HCT116 (cell line): ENCODE measurements at regions not wholly inside any gene's neighbourhood (a gene's known extent, or its start where the extent isn't known, plus 50 kb on each side); places are given as distances from the start of the nearest gene placed in this dataset.

Experiments used
- ATAC-seq: fragments of 200-7000 bp; cut with Tn5 transposase; 2 replicates; pipeline ENCODE4 v1.9.1; 2020; ENCODE audit warnings: mild to moderate bottlenecking, moderate library complexity
- BruUV-seq: library from RNA; stranded (reverse); fragments of 400-500 nt; replicated peaks from 2 replicates; lab custom pipeline; 2021; lab: Mats Ljungman, UMichigan
- CTCF ChIA-PET: fragments of 300-600 bp; sonication (Branson Sonifier 250); formaldehyde crosslinking; loops from one replicate; lab custom pipeline; 2021; ENCODE audit warnings: antibody characterized with exemption; lab: Charles Lee
- POLR2A ChIA-PET: fragments of 300-600, 350-600 bp; sonication (Branson Sonifier 250); formaldehyde crosslinking; loops from one replicate; lab custom pipeline; 2021; ENCODE audit warnings: antibody characterized with exemption; lab: Charles Lee
- RAD21 ChIA-PET, 2 experiments: fragments of 300-600 bp; sonication (Branson Sonifier 250); formaldehyde crosslinking; loops; one replicate each; lab custom pipeline; 2023; ENCODE audit warnings: low total read pairs in 2 of 2; ENCODE audit not compliant: uncharacterized antibody in 2 of 2, unreplicated experiment in 2 of 2, low non-redundant PET in 1 of 2; lab: Charles Lee
- DNase-seq: peaks from one replicate; pipeline ENCODE4 v3.0.0-alpha.2; 2010; ENCODE audit warnings: low read depth, low spot score
- H2AFZ ChIP-seq: fragments of 200-600 bp; shearing (Covaris generic), sonication (generic); 2 replicates; pipeline ENCODE4 v1.6.1; 2017; ENCODE audit warnings: low read depth, mixed run types, mixed read lengths, antibody characterized with exemption, low read length; ENCODE audit not compliant: poor library complexity, severe bottlenecking
- H3K27ac ChIP-seq: 2 replicates; pipeline ENCODE4 v1.5.1; 2012; ENCODE audit warnings: low read depth, low read length
- H3K27me3 ChIP-seq: fragments of 200-600 bp; sonication (generic); 2 replicates; pipeline ENCODE4 v1.6.1; 2016; ENCODE audit warnings: mixed run types, low read length, mixed read lengths; ENCODE audit not compliant: insufficient read depth
- H3K36me3 ChIP-seq, 2 experiments: fragments of 200-500 bp in 1 of 2; fragments of 200-600 bp in 1 of 2; sonication (Bioruptor generic) in 1 of 2; sonication (generic) in 1 of 2; 2 replicates each; pipeline versions ENCODE4 v1.5.1 to v1.6.1; 2014 to 2016; ENCODE audit warnings: low read length in 2 of 2, inconsistent platforms in 1 of 2, mixed read lengths in 1 of 2, mixed run types in 1 of 2; ENCODE audit not compliant: insufficient read depth in 2 of 2, control insufficient read depth in 1 of 2
- H3K4me1 ChIP-seq, 2 experiments: fragments of 200-600 bp in 1 of 2; sonication (generic) in 1 of 2; 2 replicates each; pipeline versions ENCODE4 v1.5.1 to v1.6.1; 2012 to 2017; ENCODE audit warnings: low read length in 2 of 2, inconsistent platforms in 1 of 2, mild to moderate bottlenecking in 1 of 2, mixed read lengths in 1 of 2, mixed run types in 1 of 2, moderate library complexity in 1 of 2; ENCODE audit not compliant: insufficient read depth in 2 of 2, control insufficient read depth in 1 of 2
- H3K4me2 ChIP-seq: fragments of 200-600 bp; sonication (generic); 2 replicates; pipeline ENCODE4 v1.6.1; 2017; ENCODE audit warnings: mixed run types, low read length, mixed read lengths
- H3K4me3 ChIP-seq, 2 experiments: fragments of 200-600 bp in 1 of 2; sonication (generic) in 1 of 2; replicated peaks in 1 of 2; 2 replicates each; pipeline ENCODE4 v1.5.1; 2011 to 2016; ENCODE audit warnings: low read length in 2 of 2, control low read depth in 1 of 2, low read depth in 1 of 2, mild to moderate bottlenecking in 1 of 2, mixed read lengths in 1 of 2, mixed run types in 1 of 2
- H3K79me2 ChIP-seq: fragments of 200-600 bp; sonication (generic); 2 replicates; pipeline ENCODE4 v1.6.1; 2017; ENCODE audit warnings: mild to moderate bottlenecking, mixed run types, low read length, moderate library complexity, mixed read lengths; ENCODE audit not compliant: insufficient read depth
- H3K9ac ChIP-seq: fragments of 200-600 bp; sonication (generic); 2 replicates; pipeline ENCODE4 v1.6.1; 2016; ENCODE audit warnings: low read length, mixed read lengths
- H3K9me2 ChIP-seq: fragments of 200-600 bp; sonication (generic), shearing (Covaris generic); 2 replicates; pipeline ENCODE4 v1.6.1; 2017; ENCODE audit warnings: mixed run types, mild to moderate bottlenecking, moderate library complexity; ENCODE audit not compliant: insufficient read depth
- H3K9me3 ChIP-seq, 2 experiments: fragments of 200-500 bp in 1 of 2; fragments of 200-600 bp in 1 of 2; sonication (Bioruptor generic) in 1 of 2; sonication (generic) in 1 of 2; 2 replicates each; pipeline ENCODE4 v1.6.1; 2014 to 2017; ENCODE audit warnings: low read length in 2 of 2, mixed read lengths in 2 of 2, inconsistent platforms in 1 of 2, low read depth in 1 of 2, mild to moderate bottlenecking in 1 of 2, mixed run types in 1 of 2, moderate library complexity in 1 of 2; ENCODE audit not compliant: control insufficient read depth in 1 of 2, insufficient read depth in 1 of 2
- H4K20me1 ChIP-seq: fragments of 200-600 bp; sonication (generic), shearing (Covaris generic); 2 replicates; pipeline ENCODE4 v1.6.1; 2017; ENCODE audit warnings: mixed run types, mild to moderate bottlenecking, moderate library complexity; ENCODE audit not compliant: insufficient read depth
- ATF3 ChIP-seq: IDR thresholded peaks from 2 replicates; pipeline ENCODE4 v1.6.1; 2012
- CBX3 ChIP-seq: IDR thresholded peaks from 2 replicates; pipeline ENCODE4 v1.6.1; 2012; ENCODE audit warnings: low read depth
- CEBPB ChIP-seq: IDR thresholded peaks from 2 replicates; pipeline ENCODE4 v1.6.1; 2012; ENCODE audit warnings: low read depth
- CTCF ChIP-seq, 3 experiments: fragments of 200-600 bp in 1 of 3; sonication (generic) in 1 of 3; IDR thresholded peaks in 2 of 3; conservative IDR thresholded peaks in 1 of 3; 2 replicates each; pipeline ENCODE4 v1.5.1; 2012 to 2017; ENCODE audit warnings: low read depth in 2 of 3, low read length in 2 of 3, antibody characterized with exemption in 1 of 3, borderline replicate concordance in 1 of 3, control low read depth in 1 of 3, mild to moderate bottlenecking in 1 of 3, mixed read lengths in 1 of 3, mixed run types in 1 of 3, moderate library complexity in 1 of 3; ENCODE audit not compliant: insufficient read depth in 1 of 3
- EGR1 ChIP-seq: IDR thresholded peaks from 2 replicates; pipeline ENCODE4 v1.6.1; 2012; ENCODE audit warnings: low read depth
- ELF1 ChIP-seq: IDR thresholded peaks from 2 replicates; pipeline ENCODE4 v1.6.1; 2012; ENCODE audit warnings: low read depth, borderline replicate concordance
- EZH2 ChIP-seq: fragments of 200-600 bp; sonication (generic); IDR thresholded peaks from 2 replicates; pipeline ENCODE4 v1.6.1; 2017; ENCODE audit warnings: antibody characterized with exemption, mixed run types
- EZH2phosphoT487 ChIP-seq: fragments of 200-600 bp; IDR thresholded peaks from 2 replicates; pipeline ENCODE4 v1.6.1; 2018; ENCODE audit warnings: antibody characterized with exemption, borderline replicate concordance
- POLR2A ChIP-seq: IDR thresholded peaks from 2 replicates; pipeline ENCODE4 v1.7.0; 2011; ENCODE audit warnings: borderline replicate concordance; ENCODE audit not compliant: insufficient read depth, insufficient read length; ENCODE audit errors: extremely low read depth
- POLR2AphosphoS5 ChIP-seq: IDR thresholded peaks from 2 replicates; pipeline ENCODE4 v1.6.1; 2011; ENCODE audit warnings: mild to moderate bottlenecking, low read depth, low read length, moderate library complexity
- RAD21 ChIP-seq: IDR thresholded peaks from 2 replicates; pipeline ENCODE4 v1.6.1; 2012; ENCODE audit warnings: low read depth, mild to moderate bottlenecking
- SIN3A ChIP-seq: IDR thresholded peaks from 2 replicates; pipeline ENCODE4 v1.6.1; 2012; ENCODE audit warnings: low read depth
- SP1 ChIP-seq: IDR thresholded peaks from 2 replicates; pipeline ENCODE4 v1.6.1; 2012; ENCODE audit warnings: low read depth
- SRF ChIP-seq: IDR thresholded peaks from 2 replicates; pipeline ENCODE4 v1.6.1; 2012; ENCODE audit warnings: low read depth
- TCF7L2 ChIP-seq: IDR thresholded peaks from 2 replicates; pipeline ENCODE4 v1.7.0; 2011; ENCODE audit warnings: borderline replicate concordance, inconsistent platforms; ENCODE audit not compliant: insufficient read depth, insufficient read length; ENCODE audit errors: extremely low read depth
- YY1 ChIP-seq: IDR thresholded peaks from 2 replicates; pipeline ENCODE4 v1.6.1; 2011; ENCODE audit warnings: low read length, low read depth, moderate library complexity, mild to moderate bottlenecking; ENCODE audit not compliant: insufficient replicate concordance; ENCODE audit errors: extremely low read depth
- ZFX ChIP-seq: fragments of 450-650 bp; IDR thresholded peaks from 2 replicates; pipeline ENCODE4 v1.6.1; 2017
- ZNF274 ChIP-seq: fragments of 200-500 bp; sonication (Bioruptor generic); IDR thresholded peaks from 2 replicates; pipeline ENCODE4 v1.6.1; 2014; ENCODE audit warnings: mild to moderate bottlenecking, low read depth, low read length, inconsistent platforms
- intact Hi-C: fragments of 100-400 bp; cut with micrococcal nuclease; formaldehyde crosslinking; loops from 2 replicates; pipeline ENCODE4 v1.10.0; 2022
- TF ChIP-seq, protein P1 (sequence below): IDR thresholded peaks from 2 replicates; pipeline ENCODE4 v1.6.1; 2012; ENCODE audit warnings: low read depth
- TF ChIP-seq, protein P2 (sequence below): IDR thresholded peaks from 2 replicates; pipeline ENCODE4 v1.6.1; 2012

- H3K27me3 ChIP-seq = no peaks in the 10 kb centered on the region
- no peak overlapping the region for H3K4me2 ChIP-seq
- RAD21 ChIA-PET = no interaction called here
- no peak overlapping the region for H3K9ac ChIP-seq
- ATAC-seq (no peak), DNase-seq (no peak)
- no peaks in the 10 kb centered on the region for H3K4me1 ChIP-seq
- BruUV-seq = no TSS peak
- intact Hi-C loops = no loop called here
- POLR2A ChIA-PET = no interaction called here
- H3K9me3 ChIP-seq = peaks cover 0 to 7% of the 10 kb centered on the region in 2 experiments; a peak in 1 of 4 replicates
- no peaks in the 10 kb centered on the region for H3K79me2 ChIP-seq
- H3K9me2 ChIP-seq = no peaks in the 10 kb centered on the region
- no peaks in the 10 kb centered on the region for H3K36me3 ChIP-seq
- no peak overlapping the region for H2AFZ ChIP-seq
- H4K20me1 ChIP-seq = no peaks in the 10 kb centered on the region
- TF ChIP-seq ZNF274 (no peak), ELF1 (no peak), CEBPB (no peak), CTCF (IDR thresholded peaks at IDR 0.05 in 2 of 3, conservative IDR thresholded peaks at IDR 0.05 in 1 of 3; ENCODE audit: borderline replicate concordance in 1 of 3, insufficient read depth in 1 of 3, low read depth in 2 of 3, low read length in 2 of 3) (no peak), CBX3 (no peak), YY1 (no peak), EZH2 (no peak), SRF (no peak), POLR2A (no peak), POLR2AphosphoS5 (no peak), RAD21 (no peak), EGR1 (no peak), ATF3 (no peak), ZFX (no peak), EZH2phosphoT487 (no peak), SP1 (no peak), SIN3A (no peak), TCF7L2 (no peak)
- TF ChIP-seq, protein P1, sequence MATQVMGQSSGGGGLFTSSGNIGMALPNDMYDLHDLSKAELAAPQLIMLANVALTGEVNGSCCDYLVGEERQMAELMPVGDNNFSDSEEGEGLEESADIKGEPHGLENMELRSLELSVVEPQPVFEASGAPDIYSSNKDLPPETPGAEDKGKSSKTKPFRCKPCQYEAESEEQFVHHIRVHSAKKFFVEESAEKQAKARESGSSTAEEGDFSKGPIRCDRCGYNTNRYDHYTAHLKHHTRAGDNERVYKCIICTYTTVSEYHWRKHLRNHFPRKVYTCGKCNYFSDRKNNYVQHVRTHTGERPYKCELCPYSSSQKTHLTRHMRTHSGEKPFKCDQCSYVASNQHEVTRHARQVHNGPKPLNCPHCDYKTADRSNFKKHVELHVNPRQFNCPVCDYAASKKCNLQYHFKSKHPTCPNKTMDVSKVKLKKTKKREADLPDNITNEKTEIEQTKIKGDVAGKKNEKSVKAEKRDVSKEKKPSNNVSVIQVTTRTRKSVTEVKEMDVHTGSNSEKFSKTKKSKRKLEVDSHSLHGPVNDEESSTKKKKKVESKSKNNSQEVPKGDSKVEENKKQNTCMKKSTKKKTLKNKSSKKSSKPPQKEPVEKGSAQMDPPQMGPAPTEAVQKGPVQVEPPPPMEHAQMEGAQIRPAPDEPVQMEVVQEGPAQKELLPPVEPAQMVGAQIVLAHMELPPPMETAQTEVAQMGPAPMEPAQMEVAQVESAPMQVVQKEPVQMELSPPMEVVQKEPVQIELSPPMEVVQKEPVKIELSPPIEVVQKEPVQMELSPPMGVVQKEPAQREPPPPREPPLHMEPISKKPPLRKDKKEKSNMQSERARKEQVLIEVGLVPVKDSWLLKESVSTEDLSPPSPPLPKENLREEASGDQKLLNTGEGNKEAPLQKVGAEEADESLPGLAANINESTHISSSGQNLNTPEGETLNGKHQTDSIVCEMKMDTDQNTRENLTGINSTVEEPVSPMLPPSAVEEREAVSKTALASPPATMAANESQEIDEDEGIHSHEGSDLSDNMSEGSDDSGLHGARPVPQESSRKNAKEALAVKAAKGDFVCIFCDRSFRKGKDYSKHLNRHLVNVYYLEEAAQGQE = no peak
- TF ChIP-seq, protein P2, sequence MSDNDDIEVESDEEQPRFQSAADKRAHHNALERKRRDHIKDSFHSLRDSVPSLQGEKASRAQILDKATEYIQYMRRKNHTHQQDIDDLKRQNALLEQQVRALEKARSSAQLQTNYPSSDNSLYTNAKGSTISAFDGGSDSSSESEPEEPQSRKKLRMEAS = no peak
- no peak overlapping the region for H3K27ac ChIP-seq
- no peak overlapping the region for H3K4me3 ChIP-seq
- CTCF ChIA-PET = no interaction called here
Observed at GRCh38 chr12:87165733-87166375, 863.3 kb downstream of the C12orf50 start.
